ENCODE measurements at regions not wholly inside any gene's neighbourhood (a gene's known extent, or its start where the extent isn't known, plus 50 kb on each side); places are given as distances from the start of the nearest gene placed in this dataset.

DNA sequence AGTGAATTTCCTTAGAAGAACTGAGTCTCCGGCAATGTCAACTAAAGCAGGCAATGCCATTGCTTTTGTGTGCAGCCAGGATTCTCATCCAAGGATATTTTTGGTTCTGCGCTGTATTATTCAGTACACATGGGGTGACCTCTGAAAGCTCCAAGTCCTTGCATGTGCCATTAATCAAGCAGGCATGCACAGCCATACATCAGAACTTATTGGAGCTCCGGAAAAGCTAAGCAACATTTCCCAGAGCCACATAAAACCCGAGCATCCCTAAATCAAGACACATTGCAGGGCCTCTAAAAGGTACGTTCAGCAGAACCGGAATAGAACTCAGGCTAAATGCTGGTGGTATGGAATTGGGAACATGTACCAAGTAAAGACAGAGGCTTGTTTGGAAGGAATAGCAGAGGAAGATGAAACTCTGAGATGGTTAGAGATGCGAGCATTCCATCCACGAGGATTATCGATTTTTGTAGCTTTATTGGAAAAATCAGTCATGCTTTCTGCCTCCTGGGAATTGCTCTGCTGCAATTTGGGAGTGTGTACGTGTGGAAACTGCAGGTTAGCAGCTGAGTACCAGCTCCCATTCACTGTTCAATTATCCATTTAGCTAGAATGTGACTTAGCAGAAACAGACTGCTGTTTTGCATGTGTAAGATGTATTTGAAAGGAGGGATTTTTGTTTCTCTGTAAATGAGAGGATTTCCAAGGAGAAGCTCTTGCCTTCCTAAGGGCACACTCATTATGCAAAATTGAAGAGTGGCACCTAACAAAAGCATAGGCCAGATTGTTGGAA lies 143.7 kb upstream of the WWC1 start:
- Histone ChIP-seq H3K4me2 (no peak overlapping the region), H3K9me3 (ENCODE audit: low read depth) (no peaks in the 10 kb centered on the region), H3K27me3 (peaks cover 3% of the 10 kb centered on the region), H3K36me3 (replicated peaks; ENCODE audit: insufficient read depth, low read depth) (no peaks in the 10 kb centered on the region), H3K79me2 (no peaks in the 10 kb centered on the region), H4K20me1 (ENCODE audit: insufficient read depth, poor library complexity, severe bottlenecking) (no peaks in the 10 kb centered on the region), H3K9me2 (replicated peaks; ENCODE audit: insufficient read depth) (no peaks in the 10 kb centered on the region), H3K27ac (no peak overlapping the region), H3K4me3 (no peak overlapping the region), H3K4me1 (ENCODE audit: insufficient read depth) (no peaks in the 10 kb centered on the region), H2AFZ (no peak overlapping the region)
- WGBS (ENCODE audit: low lambda C conversion rate, missing lambda C conversion rate), result 75% methylated on average over 10 of the region's 10 CpGs
- DNase-seq (ENCODE audit: low spot score), result no peak
- TF ChIP-seq, protein P1, sequence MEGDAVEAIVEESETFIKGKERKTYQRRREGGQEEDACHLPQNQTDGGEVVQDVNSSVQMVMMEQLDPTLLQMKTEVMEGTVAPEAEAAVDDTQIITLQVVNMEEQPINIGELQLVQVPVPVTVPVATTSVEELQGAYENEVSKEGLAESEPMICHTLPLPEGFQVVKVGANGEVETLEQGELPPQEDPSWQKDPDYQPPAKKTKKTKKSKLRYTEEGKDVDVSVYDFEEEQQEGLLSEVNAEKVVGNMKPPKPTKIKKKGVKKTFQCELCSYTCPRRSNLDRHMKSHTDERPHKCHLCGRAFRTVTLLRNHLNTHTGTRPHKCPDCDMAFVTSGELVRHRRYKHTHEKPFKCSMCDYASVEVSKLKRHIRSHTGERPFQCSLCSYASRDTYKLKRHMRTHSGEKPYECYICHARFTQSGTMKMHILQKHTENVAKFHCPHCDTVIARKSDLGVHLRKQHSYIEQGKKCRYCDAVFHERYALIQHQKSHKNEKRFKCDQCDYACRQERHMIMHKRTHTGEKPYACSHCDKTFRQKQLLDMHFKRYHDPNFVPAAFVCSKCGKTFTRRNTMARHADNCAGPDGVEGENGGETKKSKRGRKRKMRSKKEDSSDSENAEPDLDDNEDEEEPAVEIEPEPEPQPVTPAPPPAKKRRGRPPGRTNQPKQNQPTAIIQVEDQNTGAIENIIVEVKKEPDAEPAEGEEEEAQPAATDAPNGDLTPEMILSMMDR (IDR thresholded peaks at IDR 0.05; ENCODE audit: poor library complexity), result no peak
- no peak for TF ChIP-seq EZH2 (IDR thresholded peaks at IDR 0.05; ENCODE audit: borderline replicate concordance)
- TF ChIP-seq EZH2phosphoT487 (IDR thresholded peaks at IDR 0.05; ENCODE audit: low read depth, severe bottlenecking, unreplicated experiment), result no peak

DNA sequence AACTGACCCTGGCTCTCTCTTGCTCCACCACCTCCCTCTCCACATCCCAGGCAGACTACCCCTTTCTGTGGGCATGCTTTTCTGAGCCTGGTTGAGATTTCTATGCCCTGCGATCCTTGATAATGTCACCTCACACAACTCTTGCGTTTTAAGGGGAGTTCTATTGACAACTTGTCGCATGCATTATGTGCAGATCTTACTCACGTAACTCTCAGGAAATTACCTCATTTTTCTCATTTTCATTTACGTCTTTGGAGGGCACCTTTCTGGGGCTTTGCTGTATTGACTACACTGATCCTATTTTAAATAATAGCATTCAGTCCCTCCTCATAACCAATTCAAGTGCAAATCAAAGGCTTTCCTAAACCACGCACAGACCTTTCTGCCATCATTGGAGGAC lies 140.4 kb upstream of the WWC1 start:
- Histone ChIP-seq H3K27me3 (peaks cover 3% of the 10 kb centered on the region), H3K79me2 (no peaks in the 10 kb centered on the region), H3K9me3 (ENCODE audit: low read depth) (no peaks in the 10 kb centered on the region), H4K20me1 (ENCODE audit: insufficient read depth, poor library complexity, severe bottlenecking) (no peaks in the 10 kb centered on the region), H3K9me2 (replicated peaks; ENCODE audit: insufficient read depth) (no peaks in the 10 kb centered on the region), H3K4me3 (no peak overlapping the region), H3K36me3 (replicated peaks; ENCODE audit: insufficient read depth, low read depth) (no peaks in the 10 kb centered on the region), H2AFZ (no peak overlapping the region), H3K4me1 (ENCODE audit: insufficient read depth) (peaks cover 4% of the 10 kb centered on the region), H3K4me2 (no peak overlapping the region), H3K27ac (no peak overlapping the region)
- 94% methylated on average over 6 of the region's 6 CpGs for WGBS (ENCODE audit: low lambda C conversion rate, missing lambda C conversion rate)
- DNase-seq (ENCODE audit: low spot score), result no peak
- TF ChIP-seq EZH2 (IDR thresholded peaks at IDR 0.05; ENCODE audit: borderline replicate concordance), result no peak
- TF ChIP-seq EZH2phosphoT487 (IDR thresholded peaks at IDR 0.05; ENCODE audit: low read depth, severe bottlenecking, unreplicated experiment), result no peak
- TF ChIP-seq, protein P1 (IDR thresholded peaks at IDR 0.05; ENCODE audit: poor library complexity), result no peak

DNA sequence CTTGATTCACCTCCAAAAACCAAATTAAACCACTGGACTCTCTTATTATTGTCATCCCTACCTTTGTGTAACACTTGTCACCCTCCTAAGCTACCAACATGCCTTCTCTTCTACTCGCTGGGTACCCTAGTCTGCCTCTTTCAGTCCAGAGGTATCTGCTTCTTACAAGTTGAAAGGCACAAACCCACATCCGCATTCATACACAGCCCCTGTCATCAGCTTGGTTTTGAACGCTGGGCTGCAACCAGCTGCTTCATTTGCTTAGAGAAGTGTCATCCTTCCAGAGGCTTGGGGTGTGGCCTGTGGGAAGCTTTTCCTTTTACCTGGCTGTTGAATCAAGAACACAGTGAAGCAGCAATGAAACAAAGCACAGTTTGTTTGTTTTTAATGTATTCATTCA lies 138.8 kb upstream of the WWC1 start:
- H4K20me1 ChIP-seq (ENCODE audit: insufficient read depth, poor library complexity, severe bottlenecking), result no peaks in the 10 kb centered on the region
- no peak overlapping the region for H3K4me3 ChIP-seq
- H3K27ac ChIP-seq, result no peak overlapping the region
- TF ChIP-seq, protein P1 (IDR thresholded peaks at IDR 0.05; ENCODE audit: poor library complexity), result no peak
- TF ChIP-seq EZH2 (IDR thresholded peaks at IDR 0.05; ENCODE audit: borderline replicate concordance) (no peak), EZH2phosphoT487 (IDR thresholded peaks at IDR 0.05; ENCODE audit: low read depth, severe bottlenecking, unreplicated experiment) (no peak)
- H3K4me1 ChIP-seq (ENCODE audit: insufficient read depth), result peaks cover 4% of the 10 kb centered on the region
- H2AFZ ChIP-seq, result no peak overlapping the region
- H3K79me2 ChIP-seq, result no peaks in the 10 kb centered on the region
- no peaks in the 10 kb centered on the region for H3K27me3 ChIP-seq
- no peaks in the 10 kb centered on the region for H3K9me2 ChIP-seq (replicated peaks; ENCODE audit: insufficient read depth)
- H3K4me2 ChIP-seq, result no peak overlapping the region
- H3K9me3 ChIP-seq (ENCODE audit: low read depth), result no peaks in the 10 kb centered on the region
- DNase-seq (ENCODE audit: low spot score), result no peak
- WGBS (ENCODE audit: low lambda C conversion rate, missing lambda C conversion rate), result 77% methylated on average over 3 of the region's 3 CpGs
- no peaks in the 10 kb centered on the region for H3K36me3 ChIP-seq (replicated peaks; ENCODE audit: insufficient read depth, low read depth)

All from hepatocyte (in vitro differentiated cells).